Osteoblast (primary cell): ENCODE measurements at regions not wholly inside any gene's neighbourhood (a gene's known extent, or its start where the extent isn't known, plus 50 kb on each side); places are given as distances from the start of the nearest gene placed in this dataset.
A peak's percentile ranks its signal among the peaks of the same experiment; 100 is the strongest.

Experiments
- DNase-seq: peaks from one replicate; pipeline ENCODE4 v3.0.0; 2011; ENCODE audit warnings: low spot score, mixed read lengths; ENCODE audit not compliant: insufficient read length; ENCODE audit errors: missing footprints
- H2AFZ ChIP-seq: 2 replicates; pipeline ENCODE4 v1.6.0; 2011; ENCODE audit warnings: mild to moderate bottlenecking, low read length
- H3K27ac ChIP-seq: 2 replicates; pipeline ENCODE4 v1.5.1; 2011; ENCODE audit warnings: mild to moderate bottlenecking, low read depth, low read length, moderate library complexity
- H3K27me3 ChIP-seq: 2 replicates; pipeline ENCODE4 v1.6.0; 2012; ENCODE audit warnings: mild to moderate bottlenecking, control low read depth, inconsistent platforms, low read length, moderate library complexity; ENCODE audit not compliant: insufficient read depth
- H3K36me3 ChIP-seq: 2 replicates; pipeline ENCODE4 v1.5.1; 2011; ENCODE audit warnings: mild to moderate bottlenecking, low read length, control low read depth, moderate library complexity; ENCODE audit not compliant: insufficient read depth
- H3K4me1 ChIP-seq: 2 replicates; pipeline ENCODE4 v1.5.1; 2011; ENCODE audit warnings: mild to moderate bottlenecking, low read length, control low read depth, moderate library complexity; ENCODE audit not compliant: insufficient read depth
- H3K4me2 ChIP-seq: 2 replicates; pipeline ENCODE4 v1.6.0; 2011; ENCODE audit warnings: mild to moderate bottlenecking, low read length; ENCODE audit not compliant: insufficient read depth
- H3K4me3 ChIP-seq: fragments of 200-600 bp; sonication (generic); 3 replicates; pipeline ENCODE4 v1.5.1; 2012; ENCODE audit warnings: mild to moderate bottlenecking, low read length, inconsistent platforms; ENCODE audit not compliant: insufficient read depth
- H3K79me2 ChIP-seq: 2 replicates; pipeline ENCODE4 v1.6.0; 2012; ENCODE audit warnings: mild to moderate bottlenecking, low read length, control low read depth, inconsistent platforms; ENCODE audit not compliant: insufficient read depth
- H3K9me3 ChIP-seq: 2 replicates; pipeline ENCODE4 v1.5.1; 2011; ENCODE audit warnings: low read depth, low read length, control low read depth
- H4K20me1 ChIP-seq: 2 replicates; pipeline ENCODE4 v1.6.0; 2012; ENCODE audit warnings: mild to moderate bottlenecking, low read length, control low read depth; ENCODE audit not compliant: insufficient read depth
- TF ChIP-seq, protein P1 (sequence below): IDR thresholded peaks from 2 replicates; pipeline ENCODE4 v1.5.1; 2011; ENCODE audit warnings: mild to moderate bottlenecking, low read depth, low read length, moderate library complexity; ENCODE audit errors: extremely low read depth

DNA sequence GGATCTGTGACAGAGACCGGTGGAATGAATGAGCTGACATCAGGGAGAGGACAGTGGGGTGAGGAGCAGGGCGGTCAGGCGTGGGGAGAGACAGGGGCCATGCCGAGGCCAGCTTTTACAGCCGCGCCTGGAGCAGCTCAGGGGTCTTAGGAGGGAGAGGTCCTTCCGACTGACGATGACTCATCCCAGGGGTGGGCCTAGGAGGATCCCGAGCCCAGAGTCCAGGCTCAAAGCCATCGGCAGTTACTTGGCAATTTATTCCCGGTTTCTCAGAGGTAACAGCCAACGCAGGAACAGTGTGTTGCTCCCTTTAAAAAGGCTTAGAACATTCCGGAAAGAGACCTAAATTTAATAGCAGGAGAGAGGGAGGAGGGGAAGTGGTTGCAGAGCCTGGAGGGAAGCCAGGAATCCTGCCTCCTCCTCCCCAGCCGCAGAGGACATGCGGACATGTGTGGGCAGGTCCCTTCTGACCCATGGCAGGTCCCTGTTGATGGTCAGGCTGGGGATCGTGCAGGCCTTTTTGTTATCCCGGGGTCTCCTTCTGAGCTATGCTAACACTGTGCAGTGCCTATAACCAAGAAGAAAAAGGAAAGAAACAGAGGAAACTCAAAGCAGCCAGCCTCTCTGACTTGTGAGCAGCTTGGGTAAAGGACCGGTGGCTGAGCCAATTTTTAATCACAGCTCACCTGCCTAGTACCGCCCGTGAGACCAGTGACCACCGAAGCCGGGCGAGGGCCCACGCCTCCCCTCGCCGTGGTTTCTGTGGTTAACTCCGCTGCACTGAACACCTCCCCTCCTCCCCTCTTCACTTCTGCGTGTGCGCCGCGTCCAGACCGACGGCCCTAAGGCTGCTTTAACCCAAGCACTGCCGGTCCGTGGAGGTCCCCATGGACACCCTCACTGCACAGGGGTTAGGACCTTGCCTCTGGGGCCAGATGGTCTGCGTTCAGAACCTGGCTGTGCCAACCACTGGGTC, 392.4 kb upstream of the PROK2 start:
- peak overlapping the region; percentile 78 for H3K4me2 ChIP-seq
- DNase-seq, result peak; percentile 84
- TF ChIP-seq, protein P1, sequence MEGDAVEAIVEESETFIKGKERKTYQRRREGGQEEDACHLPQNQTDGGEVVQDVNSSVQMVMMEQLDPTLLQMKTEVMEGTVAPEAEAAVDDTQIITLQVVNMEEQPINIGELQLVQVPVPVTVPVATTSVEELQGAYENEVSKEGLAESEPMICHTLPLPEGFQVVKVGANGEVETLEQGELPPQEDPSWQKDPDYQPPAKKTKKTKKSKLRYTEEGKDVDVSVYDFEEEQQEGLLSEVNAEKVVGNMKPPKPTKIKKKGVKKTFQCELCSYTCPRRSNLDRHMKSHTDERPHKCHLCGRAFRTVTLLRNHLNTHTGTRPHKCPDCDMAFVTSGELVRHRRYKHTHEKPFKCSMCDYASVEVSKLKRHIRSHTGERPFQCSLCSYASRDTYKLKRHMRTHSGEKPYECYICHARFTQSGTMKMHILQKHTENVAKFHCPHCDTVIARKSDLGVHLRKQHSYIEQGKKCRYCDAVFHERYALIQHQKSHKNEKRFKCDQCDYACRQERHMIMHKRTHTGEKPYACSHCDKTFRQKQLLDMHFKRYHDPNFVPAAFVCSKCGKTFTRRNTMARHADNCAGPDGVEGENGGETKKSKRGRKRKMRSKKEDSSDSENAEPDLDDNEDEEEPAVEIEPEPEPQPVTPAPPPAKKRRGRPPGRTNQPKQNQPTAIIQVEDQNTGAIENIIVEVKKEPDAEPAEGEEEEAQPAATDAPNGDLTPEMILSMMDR, result no peak

GRCh38 chr3:72176537-72177041, 391.6 kb upstream of the PROK2 start:
- peak overlapping the region; percentile 78 for H3K4me2 ChIP-seq
- H3K79me2 ChIP-seq, result no peaks in the 10 kb centered on the region
- no peaks in the 10 kb centered on the region for H3K27me3 ChIP-seq
- no peak for DNase-seq
- H3K27ac ChIP-seq, result no peak overlapping the region
- TF ChIP-seq, protein P1, result no peak
- H3K36me3 ChIP-seq, result no peaks in the 10 kb centered on the region
- H4K20me1 ChIP-seq, result no peaks in the 10 kb centered on the region
- no peaks in the 10 kb centered on the region for H3K9me3 ChIP-seq
- peak overlapping the region; percentile 81 for H2AFZ ChIP-seq
- no peak overlapping the region for H3K4me3 ChIP-seq
- H3K4me1 ChIP-seq, result peaks cover 27% of the 10 kb centered on the region

More for the DNA sequence above, 392.4 kb upstream of the PROK2 start:
- no peak overlapping the region for H3K27ac ChIP-seq
- no peaks in the 10 kb centered on the region for H3K9me3 ChIP-seq
- no peaks in the 10 kb centered on the region for H3K27me3 ChIP-seq
- H4K20me1 ChIP-seq, result no peaks in the 10 kb centered on the region
- H3K4me3 ChIP-seq, result peak overlapping the region; percentile 59
- H3K79me2 ChIP-seq, result no peaks in the 10 kb centered on the region
- H3K4me1 ChIP-seq, result peaks cover 19% of the 10 kb centered on the region
- peak overlapping the region; percentile 81 for H2AFZ ChIP-seq
- H3K36me3 ChIP-seq, result no peaks in the 10 kb centered on the region

- H3K27ac ChIP-seq, result no peak overlapping the region
- no peaks in the 10 kb centered on the region for H3K36me3 ChIP-seq
- no peak overlapping the region for H2AFZ ChIP-seq
- DNase-seq, result no peak
- H3K9me3 ChIP-seq, result no peaks in the 10 kb centered on the region
- H3K4me2 ChIP-seq, result no peak overlapping the region
- H3K4me3 ChIP-seq, result no peak overlapping the region
- H3K27me3 ChIP-seq, result no peaks in the 10 kb centered on the region
- H4K20me1 ChIP-seq, result no peaks in the 10 kb centered on the region
- H3K79me2 ChIP-seq, result no peaks in the 10 kb centered on the region
- H3K4me1 ChIP-seq, result peaks cover 27% of the 10 kb centered on the region
- TF ChIP-seq, protein P1, result no peak
Observed at GRCh38 chr3:72175296-72175858, 390.4 kb upstream of the PROK2 start.

DNA sequence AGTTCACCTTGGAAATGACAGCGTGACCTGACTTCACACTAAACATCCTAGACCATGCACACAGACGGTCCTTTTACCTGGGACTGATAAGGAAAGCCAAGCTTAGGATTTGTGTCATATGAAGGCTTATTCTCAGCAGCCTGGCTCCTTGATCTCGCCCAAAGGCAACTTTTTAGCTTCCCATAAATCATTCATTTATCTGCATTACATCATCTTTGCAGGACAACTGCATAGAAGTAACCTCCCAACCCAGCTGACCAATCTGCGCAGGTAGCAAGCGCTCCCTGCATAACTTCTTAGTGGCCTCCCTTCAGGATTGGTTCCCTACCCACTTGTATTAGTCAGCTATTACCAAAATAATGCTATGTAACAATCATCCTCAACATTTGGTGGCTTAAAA, 389.9 kb upstream of the PROK2 start:
- Histone ChIP-seq H3K4me1 (peaks cover 27% of the 10 kb centered on the region), H3K4me2 (no peak overlapping the region), H3K27ac (no peak overlapping the region), H4K20me1 (no peaks in the 10 kb centered on the region), H3K4me3 (no peak overlapping the region), H3K79me2 (no peaks in the 10 kb centered on the region), H3K27me3 (no peaks in the 10 kb centered on the region), H3K36me3 (no peaks in the 10 kb centered on the region), H3K9me3 (no peaks in the 10 kb centered on the region), H2AFZ (no peak overlapping the region)
- DNase-seq, result no peak
- TF ChIP-seq, protein P1, result no peak
